HG02763 (cell line): ENCODE measurements at regions not wholly inside any gene's neighbourhood (a gene's known extent, or its start where the extent isn't known, plus 50 kb on each side); places are given as distances from the start of the nearest gene placed in this dataset.
A peak's percentile ranks its signal among the peaks of the same experiment; 100 is the strongest.

ENCODE experiments used
- ATAC-seq: cut with Tn5 transposase; IDR thresholded peaks from one replicate; pipeline ENCODE4 v1.9.1; 2021; ENCODE audit warnings: mild to moderate bottlenecking, moderate library complexity; ENCODE audit not compliant: unreplicated experiment

DNA sequence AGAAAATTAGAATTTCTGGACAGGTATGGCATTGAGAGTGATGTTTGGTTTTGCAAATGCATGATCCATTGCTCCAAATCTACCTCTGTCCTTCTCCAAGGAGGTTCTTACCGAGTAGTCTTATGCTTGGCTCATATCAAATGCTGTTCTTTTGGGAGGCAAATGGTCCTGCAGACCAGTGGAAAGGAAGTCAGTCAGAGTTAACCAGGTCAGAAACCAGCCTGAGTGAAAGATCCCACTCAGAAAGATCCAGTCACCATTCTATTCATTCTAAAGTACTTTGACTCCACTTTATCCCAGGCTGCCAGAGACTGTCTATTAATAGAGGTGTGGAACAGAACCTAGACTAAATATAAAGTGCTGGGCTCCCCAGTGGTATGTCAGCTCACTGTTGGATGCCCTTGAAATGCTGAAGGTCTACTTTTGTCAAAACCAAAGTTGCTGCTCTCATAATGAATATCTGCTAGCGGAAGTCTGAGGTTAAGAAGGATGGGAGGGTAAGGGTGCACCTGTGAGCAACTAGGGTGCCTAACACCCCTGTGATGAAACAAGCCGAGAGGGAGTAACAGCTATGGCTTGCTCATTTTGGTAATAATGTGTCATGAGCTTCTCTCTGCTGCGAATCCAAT lies 302.2 kb downstream of the ZNF608 start:
- peak; percentile 99 for ATAC-seq

DNA sequence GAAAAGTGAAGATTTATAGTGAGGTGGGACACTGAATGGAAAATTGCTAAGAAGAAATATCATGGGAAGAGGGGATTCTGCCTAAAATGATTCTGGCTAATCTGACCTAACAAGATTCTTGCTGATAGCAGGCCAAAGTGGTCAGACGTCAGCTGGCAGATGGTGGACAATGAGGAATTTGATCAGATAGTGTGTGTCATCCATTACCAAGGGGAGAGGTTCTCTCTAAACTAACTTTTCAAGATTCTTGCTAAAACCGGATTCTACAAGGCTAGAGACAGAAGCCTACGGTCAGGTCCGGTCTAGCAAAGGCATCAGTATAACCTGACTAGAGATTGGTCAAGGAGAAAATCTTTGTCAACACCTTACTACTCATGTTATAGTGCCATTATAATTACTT lies 306.0 kb downstream of the ZNF608 start:
- ATAC-seq = no peak

DNA sequence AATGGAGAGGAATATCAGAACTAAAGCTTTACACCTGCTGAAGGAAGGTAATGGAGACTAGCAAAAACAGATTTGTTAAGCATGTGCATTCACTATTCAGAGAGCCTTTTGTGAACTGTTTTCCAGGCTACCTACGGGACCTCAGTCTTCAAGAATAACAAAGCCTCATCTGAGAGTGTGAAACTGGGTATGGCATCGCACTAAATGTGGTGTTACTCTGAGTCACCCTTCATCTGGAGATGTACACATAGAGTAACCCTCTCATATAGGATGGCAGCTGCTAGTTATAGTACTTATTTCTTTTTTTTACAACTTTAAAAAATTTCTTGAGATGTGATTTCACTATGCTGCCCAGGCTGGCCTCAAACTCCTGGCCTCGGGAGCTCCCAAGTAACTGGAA lies 306.8 kb downstream of the ZNF608 start:
- ATAC-seq = no peak

DNA sequence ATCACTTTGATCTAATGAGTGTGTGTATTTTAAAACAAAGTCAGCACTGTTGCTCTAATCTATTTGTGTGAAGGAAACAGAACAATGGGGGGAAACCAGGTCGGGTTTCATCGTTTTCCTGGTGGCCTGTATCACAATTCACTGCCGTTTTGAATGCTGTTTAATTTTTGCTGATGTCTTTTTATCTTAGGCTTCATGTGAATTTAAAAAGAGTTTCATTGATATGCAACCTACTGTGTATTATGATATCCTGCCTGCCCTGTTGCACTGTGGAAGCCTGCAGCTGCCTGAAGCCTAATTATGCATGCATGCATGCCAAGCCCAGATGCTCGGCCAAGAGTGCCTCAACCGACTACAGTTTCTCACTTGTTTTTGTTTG lies 307.5 kb downstream of the ZNF608 start:
- no peak for ATAC-seq

DNA sequence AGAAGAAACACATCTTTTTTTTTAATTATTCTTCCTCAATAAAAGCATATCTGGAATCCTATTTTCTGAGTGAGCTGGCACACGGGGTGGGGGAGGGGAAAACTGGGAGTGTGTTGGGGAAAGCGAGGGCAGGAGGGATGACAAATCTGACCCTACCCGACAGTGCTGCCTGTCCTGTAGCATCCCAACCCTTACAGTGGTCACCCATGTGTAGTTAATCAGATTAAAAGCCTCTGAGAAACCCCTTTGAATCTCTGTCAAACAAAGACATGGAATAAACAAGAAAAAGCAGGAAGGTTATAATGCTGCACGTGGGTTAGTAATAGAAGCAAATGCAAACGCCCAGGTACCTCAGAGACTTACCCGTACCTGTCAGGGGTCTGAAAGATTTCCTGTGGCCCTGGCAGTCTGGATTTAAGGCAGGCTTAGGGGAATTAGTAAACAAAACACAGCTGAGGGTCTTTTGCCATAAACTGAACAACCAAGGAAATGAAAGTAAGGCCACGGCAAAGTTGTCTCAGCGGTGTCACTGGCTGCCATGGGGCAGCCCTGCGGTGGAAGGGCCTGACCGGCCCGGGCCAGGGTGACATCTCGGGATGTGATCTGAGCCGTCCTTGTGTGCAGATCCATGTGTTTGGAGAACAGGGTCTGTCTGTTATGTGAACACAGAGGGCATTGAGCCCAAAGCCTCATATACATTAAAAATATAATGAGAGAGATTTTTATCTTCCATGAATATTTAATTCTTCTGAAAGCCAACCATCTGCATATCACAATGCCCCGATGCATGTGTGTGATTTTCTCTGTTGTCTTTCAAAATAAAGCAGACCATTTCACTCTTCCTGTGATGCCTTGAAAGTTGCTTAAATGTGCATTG lies 308.2 kb downstream of the ZNF608 start:
- ATAC-seq = no peak

DNA sequence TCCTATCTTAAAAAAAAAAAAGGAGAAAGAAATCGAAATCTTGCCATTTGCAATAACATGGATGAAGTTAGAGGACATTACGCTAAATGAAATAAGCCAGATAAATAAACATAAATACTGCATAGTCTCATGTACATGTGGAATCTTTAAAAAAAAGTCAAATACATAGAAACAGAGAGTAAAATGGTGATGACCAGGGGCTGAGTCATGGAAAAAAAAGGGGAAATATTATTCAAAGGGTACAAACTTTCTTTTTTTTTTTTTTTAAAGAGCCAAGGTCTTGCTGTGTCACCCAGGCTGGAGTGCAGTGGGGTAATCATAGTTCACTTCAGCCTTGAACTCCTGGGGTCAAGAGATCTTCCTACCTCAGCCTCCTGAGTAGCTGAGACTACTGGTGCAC lies 310.1 kb downstream of the ZNF608 start:
- no peak for ATAC-seq

DNA sequence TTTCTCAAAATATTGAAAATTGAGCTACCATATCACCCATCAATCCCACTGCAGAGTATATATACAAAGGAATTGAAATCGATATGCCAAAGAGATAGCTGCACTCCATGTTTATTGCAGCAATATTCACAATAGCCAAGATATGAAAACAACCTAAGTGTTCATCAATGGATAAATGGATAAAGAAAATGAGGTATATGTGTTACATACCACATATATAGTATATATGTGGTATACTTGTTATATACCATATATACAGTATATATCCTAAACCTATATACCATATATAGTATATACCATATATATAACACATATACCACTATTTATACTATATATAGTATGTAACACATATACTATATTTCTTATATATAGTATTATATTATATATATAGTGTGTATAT lies 313.3 kb downstream of the ZNF608 start:
- no peak for ATAC-seq

DNA sequence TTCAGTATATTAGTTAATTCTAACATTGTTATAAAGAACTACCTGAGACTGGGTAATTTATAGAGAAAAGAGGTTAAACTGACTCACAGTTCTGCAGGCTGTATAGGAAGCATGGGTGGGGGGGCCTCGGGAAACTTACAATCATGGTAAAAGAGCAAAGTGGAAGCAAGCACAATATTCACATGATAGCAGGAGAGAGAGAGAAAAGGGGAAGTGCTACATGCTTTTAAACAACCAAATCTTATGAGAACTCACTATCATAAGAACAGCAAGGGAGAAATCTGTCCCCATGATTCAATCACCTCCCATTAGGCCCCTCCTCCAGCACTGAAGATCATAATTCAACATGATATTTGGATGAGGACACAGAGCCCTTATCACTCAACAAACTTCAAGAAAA lies 324.9 kb downstream of the ZNF608 start:
- no peak for ATAC-seq

DNA sequence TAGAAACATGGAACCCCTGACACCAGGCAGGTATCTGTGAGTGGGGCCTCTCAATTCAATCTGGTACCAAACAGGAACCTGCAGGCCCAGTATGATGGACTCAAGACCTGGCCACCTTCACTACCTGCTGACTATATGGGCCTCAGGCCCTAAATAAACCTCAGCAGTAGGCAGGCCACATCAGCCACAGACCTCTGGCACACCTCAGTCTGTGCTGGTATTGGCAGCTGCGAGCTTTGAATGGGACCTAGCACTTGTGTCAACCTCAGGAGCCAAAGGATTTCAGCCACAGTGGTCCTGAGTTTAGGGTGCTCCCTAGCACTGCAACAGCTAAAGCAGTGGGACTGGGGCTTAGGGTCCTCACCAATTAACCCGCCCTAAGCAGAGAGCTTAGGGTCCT lies 325.5 kb downstream of the ZNF608 start:
- no peak for ATAC-seq

DNA sequence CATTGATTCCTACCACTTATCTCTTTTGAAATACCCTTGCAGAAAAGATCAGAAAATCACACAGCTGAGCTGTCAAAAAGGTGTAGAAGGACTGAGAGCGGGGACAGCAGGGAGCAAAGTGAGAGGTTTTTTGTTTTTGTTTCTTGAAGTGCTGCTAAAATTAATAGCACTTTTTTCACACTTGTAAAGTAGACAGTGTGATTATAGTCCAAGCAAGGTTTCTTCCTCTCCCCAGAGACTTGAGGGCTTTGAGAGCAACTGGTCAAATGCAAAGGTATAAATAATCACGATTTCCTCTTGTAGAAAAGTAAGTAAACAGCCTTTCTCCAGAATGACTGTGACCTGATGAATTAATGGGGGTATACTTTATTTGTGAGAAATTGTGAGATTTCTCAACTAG lies 326.9 kb downstream of the ZNF608 start:
- no peak for ATAC-seq

DNA sequence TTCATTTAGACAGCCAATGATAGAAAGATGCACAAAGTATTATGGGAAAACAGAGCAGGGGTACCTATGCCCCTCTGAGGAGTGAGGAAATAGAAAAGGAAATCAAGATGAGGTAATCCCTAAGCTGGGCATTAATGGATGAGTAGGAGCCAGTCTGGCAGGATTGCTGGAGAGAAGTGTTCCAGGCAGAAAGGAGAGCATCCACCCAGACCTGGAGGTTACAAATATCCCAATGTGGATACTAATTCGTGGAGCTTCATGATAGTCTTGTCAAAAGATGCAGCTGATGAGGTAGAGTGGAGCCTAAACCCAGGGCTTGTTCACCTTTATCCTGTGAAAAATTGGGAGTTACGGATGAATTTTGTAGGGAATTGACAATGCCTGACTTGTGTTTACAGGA lies 328.0 kb downstream of the ZNF608 start:
- ATAC-seq = no peak

DNA sequence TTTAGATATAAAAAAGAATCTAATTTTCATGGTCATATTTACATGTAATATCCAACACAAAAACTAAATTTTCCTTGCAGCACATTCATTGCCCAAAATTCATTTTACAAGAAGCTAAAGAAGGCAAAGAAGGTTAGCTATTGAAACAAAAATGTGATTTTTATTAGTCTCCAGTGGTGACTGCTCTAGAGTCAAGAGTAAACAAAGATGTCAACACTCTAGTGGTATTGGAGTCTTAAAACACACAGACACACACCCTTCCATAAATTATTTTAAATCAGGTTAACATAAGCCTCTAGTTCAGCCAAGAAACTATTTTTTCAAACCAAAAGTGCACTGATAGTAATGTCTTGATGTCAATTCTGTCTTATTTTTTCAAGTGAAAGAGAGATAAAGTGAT lies 329.2 kb downstream of the ZNF608 start:
- no peak for ATAC-seq

DNA sequence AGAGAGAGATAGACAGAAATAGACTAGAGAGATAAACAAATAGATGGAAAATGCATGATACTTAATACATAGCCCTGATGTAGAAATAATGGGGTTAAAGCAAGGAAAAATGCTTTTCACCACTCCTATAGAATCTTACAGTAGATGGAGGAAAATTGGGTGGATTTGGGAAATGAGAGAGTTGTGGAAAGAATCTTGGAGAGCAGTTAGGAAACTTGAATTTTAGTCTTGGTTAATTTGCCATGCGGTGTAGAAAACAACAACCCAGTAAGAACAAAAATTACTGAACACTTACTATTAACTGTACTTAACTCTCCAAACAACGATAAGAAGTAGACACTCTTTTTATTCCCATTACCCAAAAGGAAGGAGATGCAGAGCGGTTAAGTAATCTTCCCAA lies 329.8 kb downstream of the ZNF608 start:
- no peak for ATAC-seq

DNA sequence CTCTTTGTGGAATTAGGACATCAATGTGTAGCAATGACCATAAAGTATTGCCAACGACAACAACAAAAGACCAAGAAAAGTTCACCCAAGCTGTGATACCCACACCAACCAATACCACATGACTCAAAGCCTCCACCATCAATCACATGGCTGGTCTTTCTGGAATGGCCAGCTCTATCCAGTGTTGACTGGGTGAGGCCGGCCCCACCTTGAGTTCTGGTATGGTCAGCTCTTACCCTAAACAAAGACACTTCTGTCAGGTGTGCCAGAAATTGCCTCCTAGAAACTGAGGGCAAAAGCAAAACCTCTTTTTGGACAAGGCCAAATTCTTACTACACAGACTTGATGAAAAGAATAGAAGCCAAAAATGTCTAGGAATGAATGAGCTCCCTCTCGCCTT lies 331.5 kb downstream of the ZNF608 start:
- no peak for ATAC-seq

DNA sequence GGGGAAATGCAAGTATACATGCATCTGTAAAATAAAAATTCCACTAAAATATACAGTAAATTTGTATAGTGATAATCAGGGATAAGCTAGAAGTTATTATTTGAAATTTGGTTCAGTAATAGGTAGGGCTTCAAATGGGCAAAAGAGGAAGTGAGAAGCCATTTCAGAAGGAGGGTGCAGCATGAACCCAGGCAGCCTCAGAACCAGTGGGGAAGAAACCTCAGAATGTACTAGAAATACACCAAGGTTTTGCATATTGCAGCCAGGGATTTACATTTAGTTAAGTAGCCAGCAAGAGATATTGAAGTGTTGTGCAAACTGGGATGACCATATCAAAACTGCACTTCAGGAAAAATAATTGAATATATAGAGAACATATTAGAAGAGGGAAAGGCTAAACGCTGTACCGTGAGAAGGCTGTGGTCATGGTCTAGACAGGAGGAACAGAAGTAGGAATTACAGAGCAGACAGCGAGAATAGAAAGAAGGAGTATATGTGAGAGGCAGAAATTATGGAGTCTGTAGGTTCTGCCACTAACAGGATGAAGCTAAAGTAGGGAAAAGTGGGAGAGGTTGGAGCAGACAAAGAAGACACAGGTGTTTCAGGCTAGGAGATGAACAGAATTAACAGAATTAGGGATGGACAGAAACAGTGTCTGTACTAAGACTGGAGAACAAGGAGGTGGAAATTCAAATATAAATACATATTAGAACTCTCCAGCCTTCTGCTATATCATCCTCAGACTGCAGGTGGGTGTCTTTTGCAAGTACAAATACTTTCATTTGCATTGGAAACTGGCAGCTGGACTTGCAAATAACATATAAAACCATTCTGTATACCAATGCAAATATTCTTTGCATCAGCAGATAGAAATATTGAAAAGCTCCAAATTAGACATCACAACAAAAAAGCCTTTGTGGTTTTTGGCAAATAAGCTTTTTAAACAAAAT lies 335.6 kb downstream of the ZNF608 start:
- peak; percentile 94 for ATAC-seq

DNA sequence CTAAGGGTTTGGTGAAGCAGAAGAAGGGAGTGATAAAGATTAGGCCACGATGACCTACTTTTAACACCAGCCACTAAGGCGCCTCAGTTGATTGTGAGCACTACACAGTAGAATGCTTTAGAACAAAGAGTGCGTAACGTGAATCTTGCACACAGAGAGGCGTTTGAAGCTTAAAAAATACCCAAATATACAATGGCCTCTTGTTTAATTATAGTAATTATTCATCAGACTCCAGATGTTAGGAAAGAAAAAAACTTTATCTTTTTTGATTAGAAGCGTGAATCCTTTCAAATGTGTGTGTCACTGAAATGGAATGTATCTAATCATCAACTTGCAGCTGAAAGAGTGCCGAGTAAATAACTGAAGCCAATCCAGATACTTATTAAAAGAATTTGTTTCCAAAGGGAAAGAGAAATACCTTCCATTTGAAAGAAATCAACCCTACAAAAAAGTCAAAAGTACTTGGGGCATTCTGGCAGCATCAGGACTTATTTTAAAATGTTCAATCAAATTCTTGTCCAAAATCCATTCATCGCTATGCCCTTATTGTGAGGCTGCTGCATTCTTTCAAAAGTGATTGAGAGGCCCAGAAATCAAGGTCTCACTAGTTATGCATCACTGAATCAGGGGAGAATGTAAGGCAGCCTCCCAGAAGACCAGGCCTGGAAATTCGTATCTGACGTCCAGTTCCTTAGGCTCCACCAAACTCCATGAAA lies 337.5 kb downstream of the ZNF608 start:
- no peak for ATAC-seq

DNA sequence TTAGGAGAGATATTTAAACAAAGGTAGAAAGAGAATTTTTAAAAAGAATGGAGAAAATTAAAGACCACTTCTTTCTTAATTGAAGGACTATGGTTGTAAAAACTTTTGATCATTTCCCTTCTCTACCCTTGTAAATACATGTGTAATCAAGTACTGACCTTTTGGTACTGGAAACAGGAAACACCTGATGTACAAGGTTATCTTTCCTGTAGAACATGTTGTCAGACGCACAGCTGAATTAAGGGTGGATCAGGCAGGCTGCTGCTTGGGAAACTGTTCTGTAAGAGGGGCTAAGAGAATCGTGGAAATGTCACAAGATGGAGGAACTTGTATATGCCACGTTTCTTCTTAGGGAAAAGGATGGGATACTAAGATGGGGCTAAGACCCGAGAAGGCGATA lies 341.6 kb downstream of the ZNF608 start:
- ATAC-seq = no peak

DNA sequence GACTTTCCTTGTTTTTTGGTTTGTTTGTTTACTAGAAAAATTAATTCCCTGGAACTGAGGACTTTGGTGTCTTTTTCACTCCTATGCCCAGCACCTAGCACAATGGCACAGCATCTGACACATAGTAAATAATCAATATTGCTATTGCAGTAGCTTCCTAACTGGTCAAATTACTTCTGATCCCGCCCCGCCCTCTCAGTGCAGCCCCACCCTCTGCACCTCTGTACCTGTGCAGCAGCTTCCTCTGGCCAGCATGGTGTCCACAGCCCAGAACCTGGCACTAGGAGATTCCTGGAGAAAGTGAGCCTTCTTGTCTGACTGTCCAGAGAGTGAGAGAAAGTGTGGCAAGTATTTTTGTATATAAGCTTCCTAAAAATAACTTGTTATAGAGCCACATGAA lies 343.2 kb downstream of the ZNF608 start:
- no peak for ATAC-seq

DNA sequence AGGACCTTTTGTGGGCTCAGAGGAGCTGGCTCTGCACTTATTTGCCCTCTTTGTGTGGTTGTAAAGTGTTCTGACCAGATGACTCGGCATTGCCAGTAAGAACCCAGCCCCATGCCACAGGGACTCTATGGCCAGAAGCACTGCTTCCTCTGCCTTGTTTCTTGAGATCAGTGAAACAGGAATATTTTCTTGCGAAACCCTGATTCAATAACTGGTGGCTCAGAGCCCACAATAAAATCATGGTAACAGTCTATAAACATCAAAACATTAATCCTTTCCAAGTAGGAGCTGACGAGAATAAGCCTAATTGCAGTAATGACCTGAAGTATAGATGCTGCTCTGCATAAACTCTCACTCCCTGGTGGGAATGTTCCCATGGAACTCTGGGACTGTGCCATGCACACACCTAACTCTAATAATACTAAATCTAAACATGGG lies 344.3 kb downstream of the ZNF608 start:
- ATAC-seq = no peak

DNA sequence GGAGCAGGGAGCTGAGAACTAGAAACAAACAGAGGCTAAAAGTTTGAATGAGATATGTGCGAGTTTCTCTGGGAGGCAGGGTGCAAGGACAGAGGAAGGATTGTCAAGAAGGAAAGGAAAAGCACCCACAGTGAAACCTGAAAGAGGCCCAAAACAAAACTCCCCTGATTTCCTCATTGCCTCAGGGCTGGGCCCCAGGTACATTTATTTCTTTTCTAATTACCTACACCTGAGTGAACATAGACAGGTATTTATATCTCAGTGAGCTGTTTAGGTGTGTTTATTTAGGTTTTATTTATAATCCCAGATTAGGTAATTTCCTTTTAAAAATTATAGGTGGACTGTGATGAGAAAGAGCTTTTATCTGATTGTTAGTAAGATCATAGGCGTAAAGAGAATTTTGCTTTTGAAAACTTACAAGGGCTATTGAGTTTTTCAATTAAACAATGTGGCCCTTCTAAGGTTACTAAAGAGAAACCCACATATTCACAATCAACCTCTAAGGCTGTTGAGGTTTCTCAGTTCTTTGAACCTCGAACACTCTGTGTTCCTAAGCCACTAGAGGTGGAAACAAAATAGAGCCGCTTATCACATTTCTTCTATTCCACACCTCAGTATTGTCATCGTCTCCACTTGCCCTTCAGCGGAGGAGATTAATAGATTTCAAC lies 344.8 kb downstream of the ZNF608 start:
- ATAC-seq = no peak
